Coronary artery (tissue), 2 donors: ENCODE measurements at regions not wholly inside any gene's neighbourhood (a gene's known extent, or its start where the extent isn't known, plus 50 kb on each side); places are given as distances from the start of the nearest gene placed in this dataset.
"Not testable (repeated sequence)": the region's sequence is repeated elsewhere in the genome, so short reads cannot be mapped to it uniquely, and the experiment has no call there.

Experiments
- DNase-seq: peaks from one replicate; pipeline ENCODE4 v3.0.0-alpha.2; 2017; ENCODE audit warnings: low spot score
- H3K27ac ChIP-seq, 2 donors: fragments of 200-600 bp; sonication (generic); one replicate each; pipeline ENCODE4 v1.5.1; 2016 to 2019
- H3K4me3 ChIP-seq: fragments of 200-600 bp; sonication (generic); 2 replicates; pipeline ENCODE4 v1.5.1; 2016; ENCODE audit warnings: mild to moderate bottlenecking, moderate library complexity
- TF ChIP-seq, protein P1 (sequence below): fragments of 200-600 bp; sonication (generic); IDR thresholded peaks from one replicate; pipeline ENCODE4 v1.5.1; 2019; ENCODE audit warnings: antibody characterized with exemption

DNA sequence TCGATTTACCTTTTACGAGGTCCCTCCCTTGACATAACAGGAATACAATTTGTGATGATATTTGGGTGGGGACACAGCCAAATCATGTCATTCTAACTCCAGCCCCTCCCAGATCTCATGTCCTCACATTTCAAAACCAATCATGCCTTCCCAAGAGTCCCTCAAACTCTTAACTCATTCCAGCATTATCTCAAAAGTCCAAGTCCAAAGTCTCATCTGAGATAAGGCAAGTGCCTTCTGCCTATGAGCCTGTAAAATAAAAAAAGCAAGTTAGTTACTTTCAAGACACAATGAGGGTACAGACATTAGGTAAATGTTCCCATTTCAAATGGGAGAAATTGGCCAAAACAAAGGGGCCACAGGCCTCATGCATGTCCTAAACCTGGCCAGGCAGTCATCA is 381.1 kb downstream of the PIK3C3 start:
- TF ChIP-seq, protein P1, sequence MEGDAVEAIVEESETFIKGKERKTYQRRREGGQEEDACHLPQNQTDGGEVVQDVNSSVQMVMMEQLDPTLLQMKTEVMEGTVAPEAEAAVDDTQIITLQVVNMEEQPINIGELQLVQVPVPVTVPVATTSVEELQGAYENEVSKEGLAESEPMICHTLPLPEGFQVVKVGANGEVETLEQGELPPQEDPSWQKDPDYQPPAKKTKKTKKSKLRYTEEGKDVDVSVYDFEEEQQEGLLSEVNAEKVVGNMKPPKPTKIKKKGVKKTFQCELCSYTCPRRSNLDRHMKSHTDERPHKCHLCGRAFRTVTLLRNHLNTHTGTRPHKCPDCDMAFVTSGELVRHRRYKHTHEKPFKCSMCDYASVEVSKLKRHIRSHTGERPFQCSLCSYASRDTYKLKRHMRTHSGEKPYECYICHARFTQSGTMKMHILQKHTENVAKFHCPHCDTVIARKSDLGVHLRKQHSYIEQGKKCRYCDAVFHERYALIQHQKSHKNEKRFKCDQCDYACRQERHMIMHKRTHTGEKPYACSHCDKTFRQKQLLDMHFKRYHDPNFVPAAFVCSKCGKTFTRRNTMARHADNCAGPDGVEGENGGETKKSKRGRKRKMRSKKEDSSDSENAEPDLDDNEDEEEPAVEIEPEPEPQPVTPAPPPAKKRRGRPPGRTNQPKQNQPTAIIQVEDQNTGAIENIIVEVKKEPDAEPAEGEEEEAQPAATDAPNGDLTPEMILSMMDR, result no peak
- no peak for DNase-seq
- no peak overlapping the region for H3K27ac ChIP-seq
- no peak overlapping the region for H3K4me3 ChIP-seq

DNA sequence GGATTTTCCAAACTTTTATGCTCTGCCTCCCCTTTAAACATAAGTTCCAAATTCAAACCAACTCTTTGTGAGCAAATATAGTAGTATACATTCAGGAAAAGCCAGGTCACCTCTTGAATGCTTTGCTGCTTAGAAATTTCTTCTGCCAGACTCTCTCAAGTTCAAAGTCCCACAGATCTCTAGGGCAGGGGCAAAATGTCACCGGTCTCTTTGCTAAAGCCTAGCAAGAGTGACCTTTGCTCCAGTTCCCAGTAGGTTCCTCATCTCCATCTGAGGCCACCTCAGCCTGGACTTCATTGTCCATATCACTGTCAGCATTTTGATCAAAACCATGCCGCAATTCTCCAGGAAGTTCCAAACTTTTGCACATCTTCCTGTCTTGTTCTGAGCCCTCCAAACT is 382.3 kb downstream of the PIK3C3 start:
- H3K27ac ChIP-seq, H3K4me3 ChIP-seq, DNase-seq: not testable (repeated sequence)

DNA sequence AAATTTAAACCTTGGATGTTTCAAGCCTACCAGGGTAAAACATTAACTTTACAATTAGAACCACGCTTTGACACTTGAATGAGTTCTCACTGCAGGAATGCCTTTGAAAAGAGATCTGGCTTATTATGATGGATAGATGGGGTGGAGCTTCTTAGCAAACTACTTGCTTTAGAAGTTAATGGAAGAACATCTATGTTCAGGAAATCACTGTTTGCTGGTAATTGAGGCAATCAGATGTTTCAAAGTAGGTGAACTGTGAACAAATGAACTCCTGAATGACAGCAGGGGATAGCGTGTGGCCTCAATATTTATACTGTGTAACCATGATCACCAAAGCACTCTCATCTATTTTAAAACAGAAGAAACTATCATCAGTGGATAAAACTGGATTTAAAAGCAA is 383.6 kb downstream of the PIK3C3 start:
- no peak for DNase-seq
- TF ChIP-seq, protein P1, result no peak
- H3K27ac ChIP-seq, result no peak overlapping the region
- H3K4me3 ChIP-seq, result no peak overlapping the region

DNA sequence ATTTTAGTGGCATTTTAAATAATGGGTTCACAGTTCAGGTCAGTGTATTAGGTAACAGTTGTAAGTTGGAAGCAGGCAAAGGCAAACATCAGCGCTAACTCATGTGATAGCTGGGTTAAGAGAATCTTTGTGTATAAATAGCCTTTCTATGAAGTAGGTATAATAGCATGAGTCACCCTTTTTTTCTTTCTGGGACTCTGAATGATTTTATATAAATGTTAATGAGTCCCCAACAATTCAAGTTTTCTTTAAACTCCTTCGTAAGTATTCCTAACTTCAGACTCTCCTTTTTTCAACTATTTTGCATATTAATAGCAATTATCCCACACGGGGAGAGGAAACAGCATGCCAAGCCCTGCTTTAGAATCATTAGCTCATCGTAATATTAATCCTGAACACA is 384.3 kb downstream of the PIK3C3 start:
- Histone ChIP-seq H3K27ac (no peak overlapping the region), H3K4me3 (no peak overlapping the region)
- TF ChIP-seq, protein P1, result no peak
- DNase-seq, result no peak

DNA sequence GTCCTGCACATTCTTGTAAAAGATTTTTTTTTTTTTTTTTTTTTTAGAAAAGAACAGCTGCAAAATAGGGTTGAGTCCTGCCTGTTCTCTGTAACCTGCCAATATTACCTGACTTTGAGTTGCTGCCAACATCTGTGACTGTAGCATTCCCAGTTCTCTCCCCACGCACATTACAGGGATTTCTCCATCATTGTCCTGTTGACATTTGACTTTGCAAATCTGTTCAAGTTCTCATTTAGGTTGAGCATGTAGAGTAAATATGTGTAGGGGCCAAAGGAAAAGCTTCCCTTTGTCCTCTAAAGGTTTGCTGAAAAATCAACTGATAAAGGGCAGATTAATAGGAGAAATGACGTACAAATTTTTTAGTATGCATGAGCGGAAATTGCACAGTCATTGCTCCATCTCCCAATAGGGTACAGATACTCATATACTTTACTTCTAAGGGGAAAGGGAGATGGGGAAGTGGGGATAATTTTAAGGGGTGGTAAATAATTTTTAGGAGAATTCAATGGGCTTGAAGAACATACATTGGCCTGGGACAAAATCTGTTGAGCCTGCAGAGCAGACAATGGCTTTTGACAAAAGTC is 385.5 kb downstream of the PIK3C3 start:
- TF ChIP-seq, protein P1, result no peak
- H3K27ac ChIP-seq, result no peak overlapping the region
- no peak for DNase-seq
- H3K4me3 ChIP-seq, result no peak overlapping the region

DNA sequence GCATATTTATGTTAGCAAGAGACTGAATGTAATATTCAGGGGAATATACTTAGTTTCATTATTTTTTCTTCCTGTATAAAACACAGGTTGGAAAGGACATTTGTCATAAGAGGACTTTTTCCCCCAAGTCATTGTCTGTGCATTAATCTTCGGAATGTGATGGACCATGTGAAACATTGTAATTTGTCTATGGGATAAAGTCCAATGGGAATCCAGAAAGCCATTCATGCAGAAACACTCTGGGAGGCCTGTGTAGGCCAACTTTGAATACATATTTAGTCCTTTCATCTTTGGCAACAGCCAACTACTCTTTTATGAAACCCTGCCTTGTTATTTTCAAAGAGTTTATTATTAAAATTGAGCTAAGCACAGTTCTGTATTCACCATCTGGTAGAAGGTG is 386.4 kb downstream of the PIK3C3 start:
- no peak overlapping the region for H3K4me3 ChIP-seq
- TF ChIP-seq, protein P1, result no peak
- DNase-seq, result no peak
- H3K27ac ChIP-seq, result no peak overlapping the region

DNA sequence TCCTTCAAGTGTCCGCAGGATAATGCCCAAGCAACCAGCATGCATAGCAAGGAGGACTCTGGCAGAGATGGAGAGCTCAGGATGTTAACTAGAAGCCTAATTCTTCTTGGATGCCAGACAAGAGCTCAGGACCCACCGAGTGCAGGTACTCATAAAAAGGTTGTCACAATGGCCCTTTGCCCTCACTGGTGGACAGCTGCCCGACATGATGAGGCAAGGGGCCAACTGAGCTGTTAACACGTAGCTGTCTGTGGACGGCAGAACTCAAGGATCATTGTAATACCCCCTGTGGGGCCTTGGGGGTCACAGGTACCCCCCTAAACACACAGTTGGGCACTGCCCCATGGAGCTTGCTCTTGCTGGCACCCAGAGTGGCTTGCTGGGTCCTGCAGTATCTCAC is 393.7 kb downstream of the PIK3C3 start:
- no peak overlapping the region for H3K27ac ChIP-seq
- H3K4me3 ChIP-seq, result no peak overlapping the region
- TF ChIP-seq, protein P1, result no peak
- DNase-seq, result no peak

DNA sequence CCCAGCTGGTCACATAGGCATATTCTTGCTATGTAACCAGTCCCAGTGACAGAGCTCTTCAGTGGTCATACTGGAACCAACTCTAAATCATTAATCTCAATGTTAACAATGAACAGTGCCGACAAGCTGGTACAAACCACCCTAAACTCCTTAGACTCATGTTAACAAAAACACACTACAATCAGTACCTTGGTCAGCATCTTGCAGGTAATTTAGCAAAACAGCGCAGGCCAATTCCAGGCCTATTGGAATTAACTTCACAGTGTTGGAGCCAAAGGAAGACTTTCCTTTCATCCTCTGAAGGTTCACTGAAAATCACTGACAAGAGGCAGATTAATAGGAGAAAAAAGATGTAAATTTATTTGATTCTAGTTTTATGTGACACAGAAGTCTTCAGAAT is 396.4 kb downstream of the PIK3C3 start:
- DNase-seq, result no peak
- no peak overlapping the region for H3K4me3 ChIP-seq
- no peak overlapping the region for H3K27ac ChIP-seq
- TF ChIP-seq, protein P1, result no peak
